ENCODE measurements at regions not wholly inside any gene's neighbourhood (a gene's known extent, or its start where the extent isn't known, plus 50 kb on each side); places are given as distances from the start of the nearest gene placed in this dataset.

DNA sequence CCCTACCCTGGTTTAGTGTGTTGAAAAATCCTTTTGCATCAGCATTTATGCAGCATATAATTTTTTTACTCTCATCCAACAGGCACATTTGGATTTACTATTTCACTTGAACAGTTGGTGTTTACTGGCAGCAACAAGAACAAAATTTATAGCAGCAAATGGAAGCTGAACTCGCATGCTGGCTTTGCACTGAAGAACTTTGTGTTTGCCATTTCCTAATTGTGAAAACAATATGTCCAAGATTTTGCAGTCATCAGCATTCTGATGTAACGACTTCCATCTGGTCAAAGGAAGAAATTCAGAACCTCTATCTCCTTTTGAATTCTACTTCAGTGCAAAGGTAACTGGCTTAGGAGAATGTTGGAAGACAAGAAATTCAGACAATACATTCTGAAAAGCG is 131.0 kb downstream of the DLEU7 start:
- H3K27me3 ChIP-seq (ENCODE audit: insufficient read depth, low read length) = no peaks in the 10 kb centered on the region
- no peak overlapping the region for H3K9ac ChIP-seq (ENCODE audit: low read length)
- no peaks in the 10 kb centered on the region for H3F3A ChIP-seq (ENCODE audit: insufficient read depth, low read length)
- peaks cover 38% of the 10 kb centered on the region for H3K4me1 ChIP-seq (ENCODE audit: insufficient read depth, low read length, severe bottlenecking)
- H3K79me2 ChIP-seq (ENCODE audit: insufficient read depth, low read length) = no peaks in the 10 kb centered on the region
- H3K9me2 ChIP-seq (ENCODE audit: low read depth, low read length) = no peaks in the 10 kb centered on the region
- H2AFZ ChIP-seq (ENCODE audit: low read length) = no peak overlapping the region
- no peak overlapping the region for H3K4me2 ChIP-seq (ENCODE audit: low read length)
- H4K20me1 ChIP-seq (ENCODE audit: insufficient read depth, low read length) = no peaks in the 10 kb centered on the region
- H3K27ac ChIP-seq (ENCODE audit: low read depth, low read length, poor library complexity, severe bottlenecking) = no peak overlapping the region
- no peaks in the 10 kb centered on the region for H3K36me3 ChIP-seq (ENCODE audit: insufficient read depth, low read length)
- H3K4me3 ChIP-seq (ENCODE audit: low read depth, low read length, poor library complexity, severe bottlenecking) = no peak overlapping the region
- no peak for TF ChIP-seq EZH2 (IDR thresholded peaks at IDR 0.05; ENCODE audit: borderline replicate concordance, low read length)
- TF ChIP-seq, protein P1, sequence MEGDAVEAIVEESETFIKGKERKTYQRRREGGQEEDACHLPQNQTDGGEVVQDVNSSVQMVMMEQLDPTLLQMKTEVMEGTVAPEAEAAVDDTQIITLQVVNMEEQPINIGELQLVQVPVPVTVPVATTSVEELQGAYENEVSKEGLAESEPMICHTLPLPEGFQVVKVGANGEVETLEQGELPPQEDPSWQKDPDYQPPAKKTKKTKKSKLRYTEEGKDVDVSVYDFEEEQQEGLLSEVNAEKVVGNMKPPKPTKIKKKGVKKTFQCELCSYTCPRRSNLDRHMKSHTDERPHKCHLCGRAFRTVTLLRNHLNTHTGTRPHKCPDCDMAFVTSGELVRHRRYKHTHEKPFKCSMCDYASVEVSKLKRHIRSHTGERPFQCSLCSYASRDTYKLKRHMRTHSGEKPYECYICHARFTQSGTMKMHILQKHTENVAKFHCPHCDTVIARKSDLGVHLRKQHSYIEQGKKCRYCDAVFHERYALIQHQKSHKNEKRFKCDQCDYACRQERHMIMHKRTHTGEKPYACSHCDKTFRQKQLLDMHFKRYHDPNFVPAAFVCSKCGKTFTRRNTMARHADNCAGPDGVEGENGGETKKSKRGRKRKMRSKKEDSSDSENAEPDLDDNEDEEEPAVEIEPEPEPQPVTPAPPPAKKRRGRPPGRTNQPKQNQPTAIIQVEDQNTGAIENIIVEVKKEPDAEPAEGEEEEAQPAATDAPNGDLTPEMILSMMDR (IDR thresholded peaks at IDR 0.05; ENCODE audit: low read length) = no peak
- H3K9me3 ChIP-seq (ENCODE audit: low read length) = no peaks in the 10 kb centered on the region

DNA sequence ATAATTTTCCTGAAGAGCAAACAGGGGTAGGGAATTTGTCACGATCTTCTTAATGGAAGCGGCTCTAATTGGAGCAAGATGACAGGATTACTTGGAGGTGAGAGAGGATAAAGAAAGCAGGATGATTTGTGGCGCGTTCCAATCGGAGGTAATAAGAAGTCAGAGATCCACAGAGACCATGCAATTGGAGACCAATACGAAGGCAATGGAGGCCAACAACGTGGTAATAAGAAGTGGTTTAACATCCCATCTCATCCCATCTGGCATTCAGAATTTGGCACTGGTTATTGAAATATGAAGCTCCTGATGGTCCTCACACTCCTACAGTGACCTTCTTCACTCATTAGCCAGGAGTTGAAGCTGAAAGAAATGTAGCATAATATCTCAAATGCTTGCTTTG is 130.6 kb downstream of the DLEU7 start:
- no peaks in the 10 kb centered on the region for H3K27me3 ChIP-seq (ENCODE audit: insufficient read depth, low read length)
- H3K27ac ChIP-seq (ENCODE audit: low read depth, low read length, poor library complexity, severe bottlenecking) = no peak overlapping the region
- no peaks in the 10 kb centered on the region for H3K79me2 ChIP-seq (ENCODE audit: insufficient read depth, low read length)
- no peaks in the 10 kb centered on the region for H3K9me2 ChIP-seq (ENCODE audit: low read depth, low read length)
- no peaks in the 10 kb centered on the region for H3K36me3 ChIP-seq (ENCODE audit: insufficient read depth, low read length)
- H2AFZ ChIP-seq (ENCODE audit: low read length) = no peak overlapping the region
- peaks cover 34% of the 10 kb centered on the region for H3K4me1 ChIP-seq (ENCODE audit: insufficient read depth, low read length, severe bottlenecking)
- no peaks in the 10 kb centered on the region for H3F3A ChIP-seq (ENCODE audit: insufficient read depth, low read length)
- no peaks in the 10 kb centered on the region for H3K9me3 ChIP-seq (ENCODE audit: low read length)
- H3K9ac ChIP-seq (ENCODE audit: low read length) = no peak overlapping the region
- H3K4me2 ChIP-seq (ENCODE audit: low read length) = no peak overlapping the region
- no peak for TF ChIP-seq EZH2 (IDR thresholded peaks at IDR 0.05; ENCODE audit: borderline replicate concordance, low read length)
- TF ChIP-seq, protein P1 (IDR thresholded peaks at IDR 0.05; ENCODE audit: low read length) = no peak
- no peaks in the 10 kb centered on the region for H4K20me1 ChIP-seq (ENCODE audit: insufficient read depth, low read length)
- H3K4me3 ChIP-seq (ENCODE audit: low read depth, low read length, poor library complexity, severe bottlenecking) = no peak overlapping the region

DNA sequence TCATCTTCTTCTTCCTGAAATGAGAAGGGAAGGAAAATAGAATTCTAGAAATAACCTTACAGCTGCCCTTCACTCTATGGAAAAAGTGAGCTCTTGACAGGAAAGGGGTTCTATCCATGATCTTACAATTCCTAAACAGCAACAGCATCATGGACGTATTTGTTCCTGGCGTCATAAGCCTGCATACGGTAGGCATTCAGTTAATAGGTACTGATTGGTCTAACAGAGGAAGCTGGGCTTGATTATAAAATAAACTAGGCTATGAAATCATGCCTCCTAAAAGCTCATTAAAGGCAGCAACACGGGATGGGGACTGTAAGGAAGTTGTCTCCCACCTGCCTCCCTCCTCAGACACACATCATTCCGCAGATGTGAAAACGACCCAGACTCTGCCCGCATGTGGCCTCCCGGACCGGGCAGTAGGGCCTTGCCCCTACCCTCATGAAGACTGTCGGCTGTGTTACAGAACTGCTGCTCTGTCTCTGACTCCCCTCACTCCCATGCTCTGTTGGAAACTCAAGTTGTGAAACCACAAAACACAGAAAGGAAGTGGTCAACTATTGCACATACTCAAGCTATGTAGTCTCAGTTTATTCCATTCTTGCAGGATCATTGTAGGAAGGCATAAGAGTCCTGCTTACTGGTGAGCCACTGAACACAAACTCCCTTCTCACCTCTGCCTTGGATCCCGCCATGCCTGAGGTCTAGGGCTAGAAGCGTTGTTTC is 129.8 kb downstream of the DLEU7 start:
- H3K4me1 ChIP-seq (ENCODE audit: insufficient read depth, low read length, severe bottlenecking) = peaks cover 29% of the 10 kb centered on the region
- no peaks in the 10 kb centered on the region for H3K79me2 ChIP-seq (ENCODE audit: insufficient read depth, low read length)
- H3K4me3 ChIP-seq (ENCODE audit: low read depth, low read length, poor library complexity, severe bottlenecking) = peak overlapping the region; percentile 20
- H4K20me1 ChIP-seq (ENCODE audit: insufficient read depth, low read length) = no peaks in the 10 kb centered on the region
- no peak overlapping the region for H2AFZ ChIP-seq (ENCODE audit: low read length)
- H3K36me3 ChIP-seq (ENCODE audit: insufficient read depth, low read length) = no peaks in the 10 kb centered on the region
- H3K9me3 ChIP-seq (ENCODE audit: low read length) = no peaks in the 10 kb centered on the region
- no peaks in the 10 kb centered on the region for H3F3A ChIP-seq (ENCODE audit: insufficient read depth, low read length)
- H3K27ac ChIP-seq (ENCODE audit: low read depth, low read length, poor library complexity, severe bottlenecking) = peak overlapping the region; percentile 8
- H3K27me3 ChIP-seq (ENCODE audit: insufficient read depth, low read length) = no peaks in the 10 kb centered on the region
- peak overlapping the region; percentile 21; the same call in 1 of the 2 replicates for H3K9ac ChIP-seq (ENCODE audit: low read length)
- TF ChIP-seq, protein P1 (IDR thresholded peaks at IDR 0.05; ENCODE audit: low read length) = no peak
- no peak for TF ChIP-seq EZH2 (IDR thresholded peaks at IDR 0.05; ENCODE audit: borderline replicate concordance, low read length)
- H3K4me2 ChIP-seq (ENCODE audit: low read length) = peak overlapping the region; percentile 22
- H3K9me2 ChIP-seq (ENCODE audit: low read depth, low read length) = no peaks in the 10 kb centered on the region

Data from OCI-LY1 (cell line).